PC-9 (cell line): ENCODE measurements at regions not wholly inside any gene's neighbourhood (a gene's known extent, or its start where the extent isn't known, plus 50 kb on each side); places are given as distances from the start of the nearest gene placed in this dataset.

Source experiments
- EZH2 ChIP-seq: fragments of 200-600 bp; sonication (generic); IDR thresholded peaks from 2 replicates; pipeline ENCODE4 v1.8.0; 2017; ENCODE audit warnings: antibody characterized with exemption, low read depth
- TF ChIP-seq, protein P1 (sequence below): fragments of 200-600 bp; sonication (generic); conservative IDR thresholded peaks from 2 replicates; pipeline ENCODE4 v1.6.1; 2017; ENCODE audit warnings: mixed run types, antibody characterized with exemption, mild to moderate bottlenecking, moderate library complexity

DNA sequence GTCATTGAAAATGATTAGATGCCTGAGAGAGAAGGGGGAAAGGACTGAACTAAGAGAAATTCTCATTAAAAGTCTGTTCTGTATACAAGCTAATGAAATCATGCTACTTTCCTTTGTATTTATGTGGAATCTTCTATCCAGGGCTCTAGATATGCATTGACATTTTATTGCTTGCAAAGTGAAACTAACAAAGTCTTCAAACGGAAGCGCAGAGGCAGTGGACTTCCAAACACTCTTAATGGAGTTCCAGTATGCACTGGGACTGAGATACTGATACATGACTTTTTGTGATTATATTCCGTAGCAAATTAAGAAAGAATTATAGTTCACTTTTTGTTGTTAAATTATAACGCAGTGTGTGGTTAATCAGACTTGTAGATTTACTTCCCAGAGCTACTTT, 166.8 kb upstream of the TBX20 start:
- TF ChIP-seq, protein P1, sequence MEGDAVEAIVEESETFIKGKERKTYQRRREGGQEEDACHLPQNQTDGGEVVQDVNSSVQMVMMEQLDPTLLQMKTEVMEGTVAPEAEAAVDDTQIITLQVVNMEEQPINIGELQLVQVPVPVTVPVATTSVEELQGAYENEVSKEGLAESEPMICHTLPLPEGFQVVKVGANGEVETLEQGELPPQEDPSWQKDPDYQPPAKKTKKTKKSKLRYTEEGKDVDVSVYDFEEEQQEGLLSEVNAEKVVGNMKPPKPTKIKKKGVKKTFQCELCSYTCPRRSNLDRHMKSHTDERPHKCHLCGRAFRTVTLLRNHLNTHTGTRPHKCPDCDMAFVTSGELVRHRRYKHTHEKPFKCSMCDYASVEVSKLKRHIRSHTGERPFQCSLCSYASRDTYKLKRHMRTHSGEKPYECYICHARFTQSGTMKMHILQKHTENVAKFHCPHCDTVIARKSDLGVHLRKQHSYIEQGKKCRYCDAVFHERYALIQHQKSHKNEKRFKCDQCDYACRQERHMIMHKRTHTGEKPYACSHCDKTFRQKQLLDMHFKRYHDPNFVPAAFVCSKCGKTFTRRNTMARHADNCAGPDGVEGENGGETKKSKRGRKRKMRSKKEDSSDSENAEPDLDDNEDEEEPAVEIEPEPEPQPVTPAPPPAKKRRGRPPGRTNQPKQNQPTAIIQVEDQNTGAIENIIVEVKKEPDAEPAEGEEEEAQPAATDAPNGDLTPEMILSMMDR: no peak
- no peak for TF ChIP-seq EZH2
